RWPE2 (cell line): ENCODE measurements at regions not wholly inside any gene's neighbourhood (a gene's known extent, or its start where the extent isn't known, plus 50 kb on each side); places are given as distances from the start of the nearest gene placed in this dataset.
"Not testable (repeated sequence)": the region's sequence is repeated elsewhere in the genome, so short reads cannot be mapped to it uniquely, and the experiment has no call there.

ENCODE experiments used
- ATAC-seq: fragments of 200-7000 bp; cut with Tn5 transposase; 3 replicates; pipeline ENCODE4 v1.9.1; 2021; ENCODE audit warnings: low read depth
- DNase-seq: peaks from one replicate; pipeline ENCODE4 v3.0.0-alpha.2; 2020; ENCODE audit warnings: low spot score
- H3K27ac ChIP-seq: fragments of 450-650 bp; 2 replicates; pipeline ENCODE4 v1.5.1; 2017; ENCODE audit warnings: mild to moderate bottlenecking; ENCODE audit not compliant: poor library complexity, severe bottlenecking
- H3K27me3 ChIP-seq: fragments of 250-450 bp; sonication (Bioruptor Pico); 2 replicates; pipeline ENCODE4 v1.5.1; 2021; ENCODE audit warnings: mild to moderate bottlenecking, moderate library complexity; ENCODE audit not compliant: insufficient read depth, poor library complexity, severe bottlenecking
- H3K36me3 ChIP-seq: fragments of 250-450 bp; sonication (Bioruptor Pico); 2 replicates; pipeline ENCODE4 v1.5.1; 2020; ENCODE audit warnings: low read depth, mild to moderate bottlenecking, moderate library complexity
- H3K4me1 ChIP-seq: fragments of 250-450 bp; sonication (Bioruptor Pico); 2 replicates; pipeline ENCODE4 v1.5.1; 2021; ENCODE audit warnings: mild to moderate bottlenecking, moderate library complexity; ENCODE audit not compliant: insufficient read depth, poor library complexity, severe bottlenecking
- H3K4me3 ChIP-seq: fragments of 250-450 bp; sonication (Bioruptor Pico); 2 replicates; pipeline ENCODE4 v1.5.1; 2021; ENCODE audit warnings: mild to moderate bottlenecking, moderate library complexity; ENCODE audit not compliant: severe bottlenecking
- H3K9me3 ChIP-seq: fragments of 250-450 bp; sonication (Bioruptor Pico); 2 replicates; pipeline ENCODE4 v1.5.1; 2021; ENCODE audit warnings: mild to moderate bottlenecking, moderate library complexity; ENCODE audit not compliant: severe bottlenecking
- CTCF ChIP-seq: fragments of 450-650 bp; IDR thresholded peaks from one replicate; pipeline ENCODE4 v1.5.1; 2017; ENCODE audit warnings: mild to moderate bottlenecking, moderate library complexity; ENCODE audit not compliant: poor library complexity, severe bottlenecking

- no peak for ATAC-seq
- H3K4me1 ChIP-seq: no peaks in the 10 kb centered on the region
- H3K27ac ChIP-seq: no peak overlapping the region
- TF ChIP-seq CTCF: no peak
- H3K27me3 ChIP-seq: no peaks in the 10 kb centered on the region
- peaks cover 8% of the 10 kb centered on the region for H3K9me3 ChIP-seq
- no peak overlapping the region for H3K4me3 ChIP-seq
- DNase-seq: no peak
- no peaks in the 10 kb centered on the region for H3K36me3 ChIP-seq
Observed at GRCh38 chr5:97568382-97568781, 385.3 kb upstream of the RIOK2 start.

GRCh38 chr5:97570242-97570641, 387.2 kb upstream of the RIOK2 start:
- ATAC-seq (no peak), DNase-seq (no peak)
- Histone ChIP-seq H3K4me3 (no peak overlapping the region), H3K36me3 (no peaks in the 10 kb centered on the region), H3K27me3 (no peaks in the 10 kb centered on the region), H3K9me3 (peaks cover 8% of the 10 kb centered on the region), H3K4me1 (no peaks in the 10 kb centered on the region), H3K27ac (no peak overlapping the region)
- no peak for TF ChIP-seq CTCF

- ATAC-seq (no peak), DNase-seq (no peak)
- TF ChIP-seq CTCF: no peak
- Histone ChIP-seq H3K27ac (no peak overlapping the region), H3K36me3 (no peaks in the 10 kb centered on the region), H3K4me1 (no peaks in the 10 kb centered on the region), H3K9me3 (peaks cover 4% of the 10 kb centered on the region), H3K4me3 (no peak overlapping the region), H3K27me3 (no peaks in the 10 kb centered on the region)
Observed at GRCh38 chr5:97575322-97575721, 392.3 kb upstream of the RIOK2 start.

DNA sequence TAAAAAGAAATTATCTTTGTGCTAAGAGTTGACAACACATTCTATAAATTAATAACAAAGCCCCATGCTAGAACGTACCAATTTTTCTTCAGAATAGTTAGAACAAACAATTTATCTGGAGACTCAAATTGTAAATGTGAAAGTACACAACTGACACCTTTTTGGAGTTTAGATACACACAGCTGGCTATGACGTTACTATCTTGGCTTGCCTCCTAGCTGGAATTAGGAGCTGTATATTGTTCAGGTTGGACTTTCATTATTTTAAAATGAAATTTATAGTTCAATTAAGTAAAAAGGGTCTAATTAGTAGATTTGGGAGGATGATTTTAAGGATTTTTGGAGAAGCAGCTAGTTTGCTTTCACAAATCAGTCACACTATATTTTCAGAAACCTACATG, 393.9 kb upstream of the RIOK2 start:
- Histone ChIP-seq H3K9me3 (no peaks in the 10 kb centered on the region), H3K36me3 (no peaks in the 10 kb centered on the region), H3K27ac (no peak overlapping the region), H3K27me3 (no peaks in the 10 kb centered on the region), H3K4me1 (no peaks in the 10 kb centered on the region), H3K4me3 (no peak overlapping the region)
- no peak for ATAC-seq
- no peak for TF ChIP-seq CTCF
- DNase-seq: no peak

DNA sequence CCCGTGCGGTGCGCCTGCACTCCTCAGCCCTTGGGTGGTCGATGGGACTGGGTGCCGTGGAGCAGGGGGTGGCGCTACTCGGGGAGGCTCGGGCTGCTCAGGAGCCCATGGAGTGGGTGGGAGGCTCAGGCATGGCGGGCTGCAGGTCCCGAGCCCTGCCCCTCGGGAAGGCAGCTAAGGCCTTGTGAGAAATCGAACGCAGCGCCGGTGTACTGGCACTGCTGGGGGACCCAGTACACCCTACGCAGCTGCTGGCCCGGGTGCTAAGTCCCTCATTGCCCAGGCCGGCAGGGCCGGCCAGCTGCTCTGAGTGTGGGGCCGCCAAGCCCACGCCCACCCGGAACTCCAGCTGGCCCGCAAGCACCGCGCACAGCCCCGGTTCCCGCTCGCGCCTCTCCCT, 396.9 kb upstream of the RIOK2 start:
- not testable (repeated sequence) for H3K36me3 ChIP-seq, H3K27me3 ChIP-seq, H3K4me3 ChIP-seq, H3K27ac ChIP-seq, H3K9me3 ChIP-seq, H3K4me1 ChIP-seq, ATAC-seq, DNase-seq
